ENCODE measurements at regions not wholly inside any gene's neighbourhood (a gene's known extent, or its start where the extent isn't known, plus 50 kb on each side); places are given as distances from the start of the nearest gene placed in this dataset.

DNA sequence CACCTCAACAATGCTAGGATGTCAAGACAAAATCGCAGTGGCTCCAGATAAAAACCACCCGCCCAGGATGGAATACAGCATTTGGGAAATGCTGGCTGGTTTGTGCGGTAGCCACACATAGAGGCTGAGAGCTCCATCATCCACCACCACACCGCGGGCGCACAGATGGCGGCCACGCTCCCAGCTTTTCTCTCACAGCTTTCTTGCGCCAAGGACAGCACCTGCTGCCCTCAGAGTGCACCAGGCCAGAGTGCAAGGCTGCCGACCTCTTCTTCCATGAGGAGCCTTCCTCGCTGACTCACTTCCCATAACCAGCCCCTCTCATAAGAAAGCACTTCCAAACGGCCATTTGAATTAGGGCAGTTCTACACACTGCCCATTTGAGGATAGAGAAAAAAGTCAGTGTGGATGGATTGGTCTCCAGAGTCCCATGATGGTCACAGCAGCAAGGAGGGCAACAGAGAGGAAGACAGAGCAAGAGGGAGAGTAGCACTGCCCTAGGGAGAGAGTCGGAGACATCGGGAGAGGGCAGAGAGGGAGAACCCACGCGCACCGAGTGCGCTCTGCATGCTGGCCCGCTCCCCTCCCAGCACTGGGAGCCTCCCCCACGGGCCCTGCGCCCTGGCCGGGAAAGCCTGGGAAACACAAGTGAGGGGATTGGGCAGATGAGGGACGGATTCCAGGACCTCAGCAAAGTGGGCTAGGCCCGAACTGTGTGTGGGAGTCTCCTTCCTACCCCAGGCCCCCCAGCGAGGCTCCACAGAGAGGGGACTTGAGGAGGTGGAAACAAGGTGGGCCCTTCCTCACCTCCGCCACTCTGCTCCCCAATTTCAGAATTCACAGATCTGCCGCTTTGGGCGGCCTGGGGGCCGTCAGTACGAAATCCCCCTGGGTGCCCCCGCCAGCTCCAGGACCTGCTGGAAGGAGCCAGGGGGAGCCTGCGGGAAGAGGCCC is 156.9 kb downstream of the USP12 start:
- no peak for DNase-seq (ENCODE audit: low read depth)

DNA sequence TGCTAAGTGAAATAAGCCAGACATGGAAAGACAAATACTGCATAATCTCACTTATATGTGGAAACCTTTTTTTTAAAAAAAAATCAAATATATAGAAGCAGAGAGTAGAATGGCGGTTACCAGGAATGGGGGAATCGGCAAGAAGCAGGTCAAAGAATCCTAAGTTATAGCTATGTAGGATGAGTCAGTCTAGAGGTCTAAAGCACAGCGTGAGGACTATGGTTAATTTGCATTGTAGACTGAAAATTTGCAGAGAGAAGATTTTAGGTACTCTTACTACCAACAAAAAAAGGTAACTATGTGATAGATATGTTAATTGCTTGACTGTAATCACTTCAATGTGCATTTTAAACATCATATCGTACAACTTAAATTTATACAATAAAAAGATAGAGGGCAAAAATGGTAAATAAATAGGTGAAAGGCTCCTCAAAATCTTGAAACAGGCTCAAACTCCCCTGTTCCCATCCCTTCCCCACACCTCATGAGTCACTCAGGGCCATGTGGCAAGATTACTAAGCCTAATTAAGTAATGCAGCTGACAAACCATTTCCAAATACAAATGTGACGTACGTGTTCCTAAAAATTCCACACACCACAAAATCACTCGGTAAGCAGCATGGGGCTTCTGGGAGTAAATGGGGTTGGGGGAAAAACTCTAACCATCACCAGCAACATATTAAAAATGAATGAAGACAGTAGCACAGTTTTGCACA is 159.0 kb downstream of the USP12 start:
- DNase-seq (ENCODE audit: low read depth) = no peak

DNA sequence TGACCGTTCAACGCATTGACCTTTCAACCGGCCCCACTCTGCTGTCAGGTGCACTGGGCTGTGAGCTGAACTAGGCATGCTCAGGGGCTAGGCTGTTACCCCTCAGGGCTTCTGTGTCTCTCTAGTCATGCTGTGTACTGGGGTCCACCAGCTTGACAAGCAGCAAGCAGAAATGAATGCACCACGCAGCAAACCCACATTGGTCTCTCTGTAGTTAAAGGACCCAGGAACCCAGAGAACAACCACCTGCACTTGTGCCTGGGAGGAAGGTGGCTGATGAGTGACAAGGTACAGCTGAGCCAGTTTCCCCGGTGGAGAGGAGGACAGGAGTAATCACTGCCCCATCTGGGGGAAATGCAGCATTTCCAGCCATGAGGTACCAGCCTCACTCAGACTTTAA is 159.9 kb downstream of the USP12 start:
- no peak for DNase-seq (ENCODE audit: low read depth)

DNA sequence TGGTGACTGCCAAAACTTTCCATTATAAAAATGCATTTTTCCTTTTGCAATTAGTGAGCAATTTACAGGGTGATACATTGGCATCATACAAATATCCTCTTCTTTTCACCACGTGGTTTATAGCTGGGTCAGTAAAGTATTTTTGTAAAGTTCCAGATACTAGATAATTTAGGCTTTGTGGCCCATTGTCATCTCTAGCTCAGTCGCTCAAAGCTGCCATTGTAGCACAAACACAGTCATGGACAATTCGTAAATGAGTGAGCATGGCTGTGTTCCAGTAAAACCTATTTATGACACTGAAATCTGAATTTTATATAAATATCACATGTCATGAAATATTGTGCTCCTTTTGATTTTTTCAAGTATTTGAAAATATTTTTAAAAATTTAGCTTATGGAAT is 162.9 kb downstream of the USP12 start:
- no peak for DNase-seq (ENCODE audit: low read depth)

DNA sequence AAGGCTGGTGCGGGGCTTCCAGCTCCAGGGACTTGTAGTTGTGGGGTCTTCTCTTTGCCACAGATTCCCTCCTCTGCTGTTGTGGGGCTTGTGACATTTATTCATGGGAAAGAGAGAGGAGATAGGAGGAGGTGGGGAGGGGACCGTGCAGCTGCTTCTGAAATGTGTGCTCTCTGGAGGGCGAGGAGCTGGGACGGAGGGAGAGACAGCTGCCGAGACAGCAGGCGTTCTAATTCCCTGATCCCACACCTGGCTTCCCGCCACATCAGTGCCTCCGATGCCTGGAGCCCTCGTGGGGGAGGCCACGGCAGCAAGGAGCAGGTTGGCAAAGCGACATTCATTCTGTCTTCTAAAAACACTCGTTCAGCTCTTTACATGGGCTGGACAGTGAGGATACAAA is 164.4 kb downstream of the USP12 start:
- DNase-seq (ENCODE audit: low read depth) = no peak

DNA sequence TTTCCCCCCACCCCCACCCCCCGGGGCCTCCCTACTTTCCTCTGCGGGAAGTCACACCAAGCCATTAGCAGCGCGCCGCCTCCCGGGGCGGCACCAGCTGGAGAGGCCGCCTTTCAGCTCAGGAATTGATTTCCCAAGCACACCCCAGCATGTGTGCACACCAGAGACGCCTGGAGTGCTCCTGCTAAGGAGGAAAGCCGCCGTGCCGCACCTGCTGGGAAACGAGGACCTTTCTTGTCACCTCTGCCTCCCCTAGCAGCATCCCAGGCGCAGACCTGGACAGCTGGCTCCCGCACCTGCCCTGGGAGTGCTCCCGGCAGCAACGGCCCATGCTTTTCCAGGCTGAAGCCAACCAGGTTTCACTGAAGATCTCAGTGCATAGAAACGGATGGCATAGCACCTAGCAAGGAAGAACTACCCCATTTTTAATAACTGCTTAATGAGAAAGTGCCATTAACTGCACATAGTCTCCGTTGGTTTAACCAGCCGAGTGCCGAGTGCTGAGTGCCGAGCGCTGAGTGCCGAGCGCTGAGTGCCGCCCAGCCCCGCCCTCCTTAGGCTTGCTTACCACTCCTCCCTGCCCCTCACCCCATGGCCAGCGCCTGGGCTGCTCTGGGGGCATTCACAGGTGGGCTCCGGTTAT is 165.0 kb downstream of the USP12 start:
- no peak for DNase-seq (ENCODE audit: low read depth)

DNA sequence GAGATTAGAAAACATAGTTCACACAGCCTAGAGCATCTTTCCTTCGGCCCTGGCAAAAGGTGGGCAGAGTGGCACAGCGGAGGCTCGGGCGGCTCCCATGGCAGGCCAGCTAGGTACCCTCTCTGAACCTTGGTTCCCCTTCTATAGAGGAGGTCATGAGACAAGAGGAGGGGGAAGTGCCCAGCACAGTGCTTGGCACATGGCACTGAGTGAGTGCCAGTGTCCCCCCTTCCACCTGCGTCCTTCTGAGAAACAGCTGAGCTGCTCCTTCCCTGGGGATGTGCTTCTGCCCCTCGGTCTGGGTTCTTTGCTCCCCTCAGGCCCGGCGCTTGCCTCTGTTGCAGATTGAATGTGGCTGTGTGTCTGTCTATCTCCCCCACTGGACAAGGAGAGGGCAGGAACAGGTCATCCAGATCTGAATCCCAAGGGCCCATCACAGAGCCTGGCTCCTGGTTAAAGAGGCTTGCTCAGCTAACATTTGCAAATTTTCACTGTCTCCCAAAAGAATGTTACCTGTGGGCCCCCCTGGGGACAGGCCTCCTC is 165.6 kb downstream of the USP12 start:
- no peak for DNase-seq (ENCODE audit: low read depth)

DNA sequence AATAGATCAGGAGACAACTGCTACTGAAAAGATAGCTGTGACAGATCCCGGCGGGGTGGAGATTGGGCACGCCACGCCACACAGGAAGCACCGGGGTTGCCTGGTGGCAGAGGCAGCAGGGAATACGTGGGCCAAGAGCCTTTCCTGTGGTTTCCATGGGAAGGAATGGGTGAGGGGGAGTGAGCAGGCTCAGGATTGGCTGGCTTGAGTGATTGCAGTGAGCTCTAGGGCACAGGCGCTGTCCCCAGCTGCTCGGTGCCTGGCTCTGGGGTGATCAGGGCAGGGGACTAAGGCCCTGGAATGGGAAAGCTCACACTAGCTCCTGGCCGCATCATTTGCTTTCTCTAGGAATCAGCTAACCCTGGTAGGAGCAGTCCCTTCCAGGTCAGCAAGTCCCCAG is 166.1 kb downstream of the USP12 start:
- DNase-seq (ENCODE audit: low read depth) = no peak

DNA sequence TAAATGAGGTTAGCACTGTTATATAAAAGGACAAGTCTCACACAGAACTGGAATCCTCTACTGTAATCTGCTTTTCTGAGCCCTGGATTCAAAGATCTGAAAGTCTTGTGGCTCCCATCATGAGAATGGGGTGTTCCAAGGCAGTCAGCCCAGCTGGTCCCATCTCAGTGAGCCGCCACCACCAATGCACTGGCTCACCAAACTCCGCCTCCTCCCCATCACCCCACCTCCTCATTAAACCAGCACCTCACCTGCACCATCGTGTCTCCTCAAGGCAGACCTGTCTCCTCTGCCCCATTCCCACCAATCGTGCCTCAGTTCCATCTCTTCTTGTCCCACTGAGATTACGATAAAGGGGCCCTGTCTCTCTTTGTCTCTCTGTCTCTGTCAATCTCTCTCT is 166.7 kb downstream of the USP12 start:
- DNase-seq (ENCODE audit: low read depth) = no peak

DNA sequence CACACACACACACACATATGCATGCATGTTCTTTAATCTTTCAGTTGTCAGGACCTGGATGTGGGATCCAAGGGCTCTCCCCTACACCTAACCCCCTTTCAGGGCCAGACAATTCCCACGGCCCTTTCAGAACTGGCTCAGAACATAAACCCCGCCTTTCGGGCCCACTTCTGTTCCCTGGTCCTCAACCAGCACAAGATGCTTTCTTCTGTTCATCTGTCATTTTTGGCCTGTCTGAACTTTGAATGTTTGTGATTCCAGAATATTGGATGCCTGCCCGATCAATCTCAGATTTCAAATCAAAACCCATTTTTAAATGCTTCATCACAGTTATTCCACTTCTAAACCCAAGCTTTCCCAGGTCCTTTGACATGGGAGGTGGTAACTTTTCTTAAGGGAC is 167.3 kb downstream of the USP12 start:
- no peak for DNase-seq (ENCODE audit: low read depth)

DNA sequence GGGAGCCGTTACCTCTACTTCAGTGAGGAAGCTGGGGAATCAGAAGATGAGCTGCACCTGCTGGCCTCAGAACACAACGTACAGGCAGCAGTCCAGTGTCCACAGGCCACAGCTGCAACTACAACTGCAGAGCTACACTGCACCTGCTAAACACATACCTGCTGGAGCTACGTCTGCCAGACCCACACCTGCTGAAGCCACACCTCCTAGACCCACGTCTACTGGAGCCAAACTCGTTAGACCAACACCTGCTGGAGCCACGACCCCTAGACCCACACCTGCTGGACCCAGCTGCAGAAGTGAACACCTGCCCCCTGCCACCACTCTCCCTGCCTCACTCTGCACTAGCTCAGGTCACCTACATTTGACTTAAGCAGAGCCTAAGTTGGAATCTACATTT is 169.9 kb downstream of the USP12 start:
- no peak for DNase-seq (ENCODE audit: low read depth)

DNA sequence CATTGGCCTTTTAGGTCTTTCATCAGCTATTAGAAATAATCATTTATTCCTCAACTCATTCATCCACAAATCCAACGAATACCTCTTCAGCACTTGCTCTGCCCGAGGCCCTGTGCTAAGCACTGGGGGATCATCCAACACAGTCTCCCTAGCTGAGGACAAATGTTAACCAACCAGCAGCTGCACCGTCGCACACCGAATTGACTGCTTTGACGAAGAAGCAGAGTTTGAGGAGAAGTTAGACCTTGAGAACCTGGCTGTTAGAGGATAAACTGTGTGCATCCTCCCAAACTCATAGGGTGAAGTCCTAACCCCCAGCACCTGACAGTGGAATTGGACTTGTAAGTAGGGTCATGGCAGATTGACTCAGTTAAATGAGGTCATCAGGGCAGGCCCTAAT is 170.9 kb downstream of the USP12 start:
- DNase-seq (ENCODE audit: low read depth) = no peak

DNA sequence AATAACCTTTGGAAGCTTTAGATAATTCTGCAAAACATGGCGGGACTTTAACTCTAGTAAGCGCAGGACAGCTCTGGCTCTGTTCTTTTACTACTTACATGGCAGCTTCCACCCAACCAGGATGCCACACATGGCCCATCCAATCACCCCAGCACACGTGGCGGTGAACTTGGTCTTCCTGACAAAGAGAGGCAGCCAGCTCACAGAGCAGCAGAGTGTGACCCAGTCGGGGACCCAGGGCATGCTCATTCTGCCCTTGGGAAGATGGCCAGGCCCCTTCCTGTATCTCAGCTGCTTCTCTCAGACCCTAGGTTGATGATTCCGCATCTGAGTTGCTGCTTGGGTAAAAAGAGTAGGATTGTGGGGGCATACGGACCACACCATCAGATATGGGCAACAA is 172.1 kb downstream of the USP12 start:
- no peak for DNase-seq (ENCODE audit: low read depth)

DNA sequence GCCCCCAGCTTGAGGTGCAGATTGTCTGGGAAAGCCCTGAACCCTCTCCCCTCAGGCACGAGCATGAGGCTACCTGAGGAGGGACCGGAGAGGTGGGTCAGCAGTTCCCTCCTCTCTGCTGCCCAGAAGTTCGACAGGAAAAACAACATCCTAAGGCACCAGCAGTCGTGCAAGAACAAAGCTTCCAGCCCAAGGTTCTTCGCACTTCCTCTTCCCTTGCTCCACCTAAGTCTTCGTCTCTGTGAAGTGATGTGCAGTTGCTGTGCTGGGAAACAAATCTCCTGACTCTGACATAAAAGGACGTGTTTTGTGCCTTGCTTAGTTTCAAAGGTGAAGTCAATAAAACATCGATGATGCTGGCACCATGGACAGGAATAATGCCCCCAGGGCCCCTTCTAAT is 173.3 kb downstream of the USP12 start:
- DNase-seq (ENCODE audit: low read depth) = no peak

DNA sequence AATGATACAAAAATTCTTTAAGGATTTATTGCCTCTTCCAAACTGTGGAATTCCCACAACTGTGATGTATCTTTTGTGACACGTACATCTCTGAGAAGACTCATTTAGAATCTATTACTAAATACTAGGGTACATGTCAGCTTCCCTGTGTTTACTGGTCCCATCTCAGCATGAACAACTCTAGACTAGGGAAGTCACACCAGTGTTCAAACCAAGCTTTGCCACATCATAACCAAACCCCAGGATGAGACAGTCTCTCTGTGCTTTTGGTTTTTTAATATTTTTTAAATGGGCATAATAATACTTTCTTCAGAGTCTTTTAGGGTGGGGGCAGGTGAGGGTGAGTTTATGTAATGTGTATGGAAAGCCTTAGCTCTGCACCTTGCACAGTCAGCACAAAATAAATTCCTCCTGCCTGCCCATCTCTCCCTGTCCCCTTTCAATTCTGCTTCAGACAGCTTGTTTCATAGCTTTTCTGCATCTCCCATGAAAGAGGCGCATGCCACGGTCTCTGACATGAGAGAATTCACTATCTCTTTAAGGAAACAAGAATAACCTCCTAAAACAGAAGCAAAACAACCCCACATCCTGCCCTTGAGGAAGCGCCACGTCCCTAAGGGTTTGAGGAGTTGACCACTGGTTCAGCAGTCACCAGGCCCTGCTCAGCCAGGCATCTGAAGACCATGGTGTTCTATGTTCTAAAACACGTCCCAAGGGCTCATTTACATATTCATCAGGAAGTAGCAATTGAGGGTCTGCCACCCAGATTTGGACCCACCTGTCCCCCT is 174.5 kb downstream of the USP12 start:
- no peak for DNase-seq (ENCODE audit: low read depth)

DNA sequence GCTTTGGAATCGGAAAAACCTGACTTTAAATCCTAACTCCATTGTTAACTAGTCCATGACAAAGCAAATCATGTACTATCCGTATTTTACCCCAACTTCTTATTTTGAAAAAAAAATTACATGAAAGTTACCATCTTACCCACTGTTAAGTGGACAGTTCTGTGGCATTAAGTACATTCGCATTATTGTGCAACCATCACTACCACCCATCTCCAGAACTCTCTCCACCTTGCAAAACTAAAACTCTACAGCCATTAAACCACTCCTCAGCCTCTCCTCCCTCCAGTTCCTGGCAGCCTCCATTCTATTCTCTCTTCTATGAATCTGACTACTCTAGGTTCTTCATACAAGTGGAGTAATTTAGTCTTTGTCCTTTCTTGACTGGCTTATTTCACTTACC is 176.5 kb downstream of the USP12 start:
- DNase-seq (ENCODE audit: low read depth) = no peak

DNA sequence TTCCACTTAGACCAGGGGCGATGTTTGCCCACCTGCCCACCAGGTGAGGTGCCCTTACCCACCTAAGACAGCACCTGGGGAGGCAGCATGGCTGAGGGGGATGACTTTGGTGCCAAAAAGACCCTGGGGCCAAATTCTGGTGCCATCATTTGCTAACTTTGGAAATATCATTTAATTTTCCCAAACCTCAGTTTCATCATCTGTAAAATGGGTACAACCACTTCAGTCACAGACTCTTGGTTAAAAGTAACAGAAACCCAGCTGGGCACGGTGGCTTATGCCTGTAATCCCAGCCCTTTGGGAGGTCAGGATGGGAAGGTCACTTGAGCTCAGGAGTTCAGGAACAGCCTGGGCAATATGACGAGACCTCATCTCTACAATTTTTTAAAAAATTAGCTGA is 177.8 kb downstream of the USP12 start:
- DNase-seq (ENCODE audit: low read depth) = no peak

DNA sequence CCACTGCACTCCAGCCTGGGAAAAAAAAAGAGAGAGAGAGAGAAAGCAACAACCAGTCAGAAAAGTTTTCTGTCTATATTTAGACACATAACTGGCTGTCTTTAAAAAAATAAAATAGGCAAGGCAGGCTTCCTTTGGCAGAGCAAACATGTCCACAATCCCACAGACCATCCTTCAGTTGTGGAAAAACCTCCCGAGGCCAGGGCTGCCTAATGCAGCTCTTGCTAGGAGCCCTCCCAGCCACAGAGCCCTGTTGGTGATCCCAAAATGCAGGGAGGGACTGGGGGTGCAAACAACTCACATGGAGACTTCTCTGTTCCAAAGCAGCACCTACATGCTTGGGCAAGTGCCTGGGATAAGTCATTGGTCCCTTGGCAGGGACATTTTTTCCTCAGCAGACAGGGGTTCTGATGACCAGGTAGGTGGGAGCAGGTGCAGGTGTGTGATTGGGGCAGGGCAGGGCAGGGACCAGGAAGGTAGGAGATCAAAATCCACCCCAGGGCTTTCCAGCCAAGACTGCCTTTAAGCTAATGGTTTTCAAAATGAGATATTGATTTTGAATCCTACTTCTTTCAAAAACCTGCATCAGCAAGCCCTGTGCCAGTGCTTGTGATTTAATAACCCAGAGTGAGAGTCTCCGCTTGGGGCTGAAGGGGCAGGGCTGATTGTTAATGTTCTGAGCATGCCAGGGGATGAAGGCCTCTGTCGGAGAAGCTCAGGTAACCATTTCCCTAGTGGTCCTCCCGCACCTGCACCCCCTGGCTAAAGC is 178.5 kb downstream of the USP12 start:
- DNase-seq (ENCODE audit: low read depth) = no peak

DNA sequence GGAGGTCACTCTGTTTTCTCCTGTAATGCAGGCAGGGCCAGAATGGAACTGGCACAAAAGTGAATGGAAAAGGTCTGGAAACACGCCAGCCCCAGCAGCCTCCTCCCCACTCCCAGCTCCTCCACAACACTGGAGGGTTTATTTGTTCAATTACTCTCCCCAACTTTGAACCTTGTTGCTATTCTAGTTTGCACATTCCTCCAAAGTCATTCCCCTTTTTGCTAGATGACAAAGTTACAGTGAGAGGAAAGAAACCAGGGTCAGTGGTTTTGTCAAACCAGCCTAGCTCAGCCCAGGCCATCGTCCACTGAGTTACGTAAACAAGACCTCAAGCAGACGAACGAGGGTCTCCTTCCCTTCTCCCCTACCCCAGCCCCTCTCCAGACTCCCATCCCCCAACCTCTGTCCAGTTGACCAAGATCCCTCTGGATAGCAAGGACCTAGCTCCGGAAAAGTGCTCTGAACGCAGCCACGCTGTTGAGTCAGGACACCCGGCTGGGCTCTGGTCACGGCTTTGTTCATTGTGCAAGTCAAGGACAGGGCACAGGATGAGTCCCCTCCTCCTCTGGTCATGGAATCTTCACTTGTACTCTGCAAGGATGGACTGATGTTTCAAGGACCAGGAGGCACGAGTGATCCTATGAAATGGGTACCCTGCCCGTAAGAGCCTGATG is 180.0 kb downstream of the USP12 start:
- no peak for DNase-seq (ENCODE audit: low read depth)

DNA sequence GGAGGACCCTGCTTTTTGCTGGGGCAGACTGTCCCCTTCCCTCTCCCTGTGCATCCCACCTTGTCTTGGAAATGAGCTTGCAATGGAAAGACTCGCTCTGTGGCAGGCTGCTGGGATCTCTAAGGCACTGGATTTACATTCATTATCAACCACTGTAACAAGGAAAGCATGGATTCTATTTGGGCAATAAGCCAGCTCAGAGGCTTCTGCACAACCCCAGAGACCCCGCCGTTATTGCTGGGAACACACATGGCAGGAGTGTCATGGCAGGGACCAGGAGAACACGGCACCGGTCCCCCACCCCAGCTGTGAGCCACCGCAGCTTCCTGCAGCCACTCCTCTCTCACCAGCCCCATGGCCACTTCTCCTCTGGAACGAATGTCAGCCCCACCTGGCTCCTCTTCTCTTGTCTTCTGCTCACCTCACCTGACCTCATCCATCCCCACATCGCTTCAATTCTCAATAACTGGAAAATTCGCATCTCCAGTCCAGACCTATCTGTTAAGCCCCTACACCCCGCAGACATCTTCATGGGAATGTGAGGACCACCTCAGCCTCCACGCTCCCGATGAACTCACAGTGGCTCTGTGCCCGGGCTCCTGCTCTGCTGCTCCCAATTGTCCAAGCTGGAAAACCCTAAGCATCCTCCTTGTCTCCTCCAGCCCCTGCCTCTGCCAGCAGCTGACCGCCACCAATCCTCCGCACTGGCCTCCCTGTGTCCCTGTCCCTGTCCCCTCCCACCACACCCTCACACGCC is 181.5 kb downstream of the USP12 start:
- no peak for DNase-seq (ENCODE audit: low read depth)

Data from stimulated activated CD8-positive, alpha-beta memory T cell treated with anti-CD3 and anti-CD28 coated beads, Interleukin-12 subunit alpha, Interleukin-12 subunit beta, amount 100 ng/mL, for 4 hours (primary cell).